ENCODE measurements at regions not wholly inside any gene's neighbourhood (a gene's known extent, or its start where the extent isn't known, plus 50 kb on each side); places are given as distances from the start of the nearest gene placed in this dataset.
A peak's percentile ranks its signal among the peaks of the same experiment; 100 is the strongest.

DNA sequence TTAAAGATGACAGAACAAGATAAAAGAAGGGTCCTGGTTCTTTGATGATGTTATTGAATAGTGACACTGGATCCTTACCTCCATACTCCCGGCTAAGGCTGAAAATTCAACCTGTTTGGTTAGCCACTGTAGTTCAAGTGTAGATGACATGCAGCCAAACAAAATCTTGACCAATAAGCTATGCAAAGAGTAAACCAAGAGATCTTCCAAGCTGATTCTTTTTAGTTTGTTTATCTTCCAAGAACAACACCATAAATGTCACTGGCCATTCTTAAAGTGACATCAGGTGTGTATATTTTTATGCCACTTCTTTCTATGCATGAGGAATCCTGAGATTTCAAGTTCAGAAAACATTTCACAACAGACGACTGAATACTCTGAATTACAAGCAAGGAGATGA lies 141.5 kb upstream of the FST start:
- FAIRE-seq: no peak
- no peak for DNase-seq (ENCODE audit: low read depth)
- H3K4me3 ChIP-seq (ENCODE audit: low read depth, low read length): no peak overlapping the region
- no peaks in the 10 kb centered on the region for H3K36me3 ChIP-seq (ENCODE audit: control insufficient read depth, insufficient read depth, low read length)
- no peaks in the 10 kb centered on the region for H3K27me3 ChIP-seq (ENCODE audit: control insufficient read depth, insufficient read depth, low read length)
- TF ChIP-seq, protein P1, sequence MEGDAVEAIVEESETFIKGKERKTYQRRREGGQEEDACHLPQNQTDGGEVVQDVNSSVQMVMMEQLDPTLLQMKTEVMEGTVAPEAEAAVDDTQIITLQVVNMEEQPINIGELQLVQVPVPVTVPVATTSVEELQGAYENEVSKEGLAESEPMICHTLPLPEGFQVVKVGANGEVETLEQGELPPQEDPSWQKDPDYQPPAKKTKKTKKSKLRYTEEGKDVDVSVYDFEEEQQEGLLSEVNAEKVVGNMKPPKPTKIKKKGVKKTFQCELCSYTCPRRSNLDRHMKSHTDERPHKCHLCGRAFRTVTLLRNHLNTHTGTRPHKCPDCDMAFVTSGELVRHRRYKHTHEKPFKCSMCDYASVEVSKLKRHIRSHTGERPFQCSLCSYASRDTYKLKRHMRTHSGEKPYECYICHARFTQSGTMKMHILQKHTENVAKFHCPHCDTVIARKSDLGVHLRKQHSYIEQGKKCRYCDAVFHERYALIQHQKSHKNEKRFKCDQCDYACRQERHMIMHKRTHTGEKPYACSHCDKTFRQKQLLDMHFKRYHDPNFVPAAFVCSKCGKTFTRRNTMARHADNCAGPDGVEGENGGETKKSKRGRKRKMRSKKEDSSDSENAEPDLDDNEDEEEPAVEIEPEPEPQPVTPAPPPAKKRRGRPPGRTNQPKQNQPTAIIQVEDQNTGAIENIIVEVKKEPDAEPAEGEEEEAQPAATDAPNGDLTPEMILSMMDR (IDR thresholded peaks at IDR 0.05; ENCODE audit: insufficient read depth, low read length, severe bottlenecking): no peak

DNA sequence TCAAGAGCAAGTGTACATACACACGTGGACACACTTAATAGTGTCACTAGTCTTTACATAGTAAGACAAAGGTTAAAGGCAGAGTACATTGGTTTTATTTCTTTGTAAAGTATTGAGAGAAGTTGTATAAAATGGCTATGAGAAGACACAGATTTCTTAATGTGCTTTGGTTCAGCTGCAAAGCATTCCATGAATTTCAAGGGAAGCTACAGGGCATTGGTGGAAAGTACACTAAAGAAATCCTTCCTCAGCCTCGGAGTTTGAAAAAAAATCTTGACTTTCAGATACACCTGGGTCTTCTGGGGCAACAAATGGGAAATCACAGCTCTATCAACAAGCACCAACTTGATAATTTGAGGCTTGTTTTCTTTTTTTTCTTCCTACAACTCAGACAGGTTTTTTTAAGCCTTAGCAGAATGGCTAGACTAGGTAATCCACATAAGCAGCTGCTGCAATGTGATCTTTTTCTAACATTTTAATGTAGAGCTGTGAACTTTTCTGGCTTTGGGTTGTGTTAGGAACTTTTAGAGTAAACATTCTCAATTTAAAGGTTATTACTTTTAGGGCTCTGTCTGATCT lies 140.4 kb upstream of the FST start:
- TF ChIP-seq, protein P1 (IDR thresholded peaks at IDR 0.05; ENCODE audit: insufficient read depth, low read length, severe bottlenecking): no peak
- peak; percentile 82 for DNase-seq (ENCODE audit: low read depth)
- peak; percentile 52 for FAIRE-seq
- Histone ChIP-seq H3K4me3 (ENCODE audit: low read depth, low read length) (no peak overlapping the region), H3K27me3 (ENCODE audit: control insufficient read depth, insufficient read depth, low read length) (no peaks in the 10 kb centered on the region), H3K36me3 (ENCODE audit: control insufficient read depth, insufficient read depth, low read length) (no peaks in the 10 kb centered on the region)

DNA sequence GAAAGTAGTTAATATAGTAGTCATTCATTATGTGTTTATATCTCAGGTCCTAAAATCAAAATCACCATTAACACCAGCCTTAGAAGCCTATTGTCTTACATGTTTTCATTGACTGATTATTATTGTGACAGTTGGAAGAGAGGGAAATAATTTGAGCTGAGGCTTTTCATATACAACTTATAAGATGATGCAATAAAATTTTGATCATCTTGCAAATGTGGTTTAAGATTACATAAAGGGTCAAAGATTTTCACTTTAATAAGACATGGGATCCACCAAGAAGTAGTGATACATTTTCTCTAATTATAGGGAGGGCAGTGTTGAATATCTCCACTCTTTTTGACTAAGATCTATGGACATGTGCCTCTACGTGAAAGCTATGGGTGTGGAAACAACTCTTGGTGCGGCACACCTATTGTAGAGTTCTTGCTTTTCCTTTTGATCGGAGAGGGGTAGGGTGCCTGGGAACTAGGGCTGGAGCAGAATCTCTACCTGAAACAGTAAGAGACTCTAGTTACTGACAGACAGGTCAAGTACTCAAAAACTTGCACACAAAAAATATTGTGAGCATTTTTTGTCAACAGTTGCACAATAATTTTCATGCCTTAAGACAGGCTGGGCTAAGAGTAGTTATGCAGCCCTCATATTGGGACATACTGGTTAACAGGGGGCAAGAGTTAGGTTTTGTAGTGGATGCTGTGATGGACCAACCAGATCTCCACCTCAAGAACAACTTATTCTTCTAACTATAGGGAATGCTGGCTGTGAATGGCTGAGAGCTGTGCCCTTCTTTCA lies 139.3 kb upstream of the FST start:
- Histone ChIP-seq H3K27me3 (ENCODE audit: control insufficient read depth, insufficient read depth, low read length) (no peaks in the 10 kb centered on the region), H3K4me3 (ENCODE audit: low read depth, low read length) (no peak overlapping the region), H3K36me3 (ENCODE audit: control insufficient read depth, insufficient read depth, low read length) (no peaks in the 10 kb centered on the region)
- TF ChIP-seq, protein P1 (IDR thresholded peaks at IDR 0.05; ENCODE audit: insufficient read depth, low read length, severe bottlenecking): no peak
- DNase-seq (ENCODE audit: low read depth) (no peak), FAIRE-seq (no peak)

DNA sequence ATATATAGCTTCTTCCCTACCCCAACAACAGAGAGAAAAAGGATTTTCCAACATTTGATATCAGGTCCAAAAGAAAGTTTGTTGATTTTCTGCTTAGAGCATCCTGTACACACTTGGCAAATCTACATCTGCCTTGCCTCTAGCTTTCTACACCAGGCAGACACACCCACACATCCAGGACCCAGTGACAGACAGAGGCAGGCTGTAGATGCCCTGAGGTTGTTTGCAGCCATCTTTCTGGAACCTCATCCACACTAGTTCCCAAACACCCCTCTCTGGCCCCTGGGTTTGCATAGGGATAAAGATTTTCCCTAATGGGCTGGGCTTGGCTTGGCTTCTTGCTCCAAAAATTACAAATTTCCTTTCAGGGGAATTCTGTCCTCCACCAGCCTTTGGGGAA lies 138.2 kb upstream of the FST start:
- DNase-seq (ENCODE audit: low read depth) (no peak), FAIRE-seq (no peak)
- TF ChIP-seq, protein P1 (IDR thresholded peaks at IDR 0.05; ENCODE audit: insufficient read depth, low read length, severe bottlenecking): no peak
- no peaks in the 10 kb centered on the region for H3K27me3 ChIP-seq (ENCODE audit: control insufficient read depth, insufficient read depth, low read length)
- H3K4me3 ChIP-seq (ENCODE audit: low read depth, low read length): no peak overlapping the region
- H3K36me3 ChIP-seq (ENCODE audit: control insufficient read depth, insufficient read depth, low read length): no peaks in the 10 kb centered on the region

DNA sequence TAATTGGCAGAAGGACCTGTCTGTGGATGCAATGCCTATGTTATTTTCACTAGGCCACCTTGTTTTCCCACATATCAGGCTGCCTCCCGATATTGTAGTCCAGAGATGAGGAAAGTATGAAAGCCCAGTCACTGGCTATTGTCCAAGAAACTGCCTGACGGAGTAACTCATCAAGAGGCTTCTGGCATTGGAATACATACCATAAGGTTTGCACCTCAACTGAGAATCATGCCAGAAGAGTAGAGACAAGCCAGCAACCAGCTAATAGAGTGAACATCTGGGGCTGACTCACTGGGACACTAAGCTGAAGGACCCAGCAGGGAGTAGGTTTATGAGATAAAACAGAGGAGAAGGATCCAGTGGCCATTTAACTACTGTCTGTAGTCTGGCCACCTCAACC lies 137.2 kb upstream of the FST start:
- DNase-seq (ENCODE audit: low read depth) (peak; percentile 98), FAIRE-seq (peak; percentile 66)
- Histone ChIP-seq H3K4me3 (ENCODE audit: low read depth, low read length) (no peak overlapping the region), H3K36me3 (ENCODE audit: control insufficient read depth, insufficient read depth, low read length) (no peaks in the 10 kb centered on the region), H3K27me3 (ENCODE audit: control insufficient read depth, insufficient read depth, low read length) (no peaks in the 10 kb centered on the region)
- TF ChIP-seq, protein P1 (IDR thresholded peaks at IDR 0.05; ENCODE audit: insufficient read depth, low read length, severe bottlenecking): no peak
